DMS53 treated with DMSO at 0.1 percent for 48 hours (cell line): ENCODE measurements at regions not wholly inside any gene's neighbourhood (a gene's known extent, or its start where the extent isn't known, plus 50 kb on each side); places are given as distances from the start of the nearest gene placed in this dataset.
"Not testable (repeated sequence)": the region's sequence is repeated elsewhere in the genome, so short reads cannot be mapped to it uniquely, and the experiment has no call there.

Source experiments
- DNase-seq: peaks from one replicate; lab custom pipeline; 2025; ENCODE audit not compliant: unreplicated experiment; lab: John Stamatoyannopoulos, UW

GRCh38 chr2:175832866-175833265 is 169.2 kb downstream of the LNPK start:
- DNase-seq: no peak

- no peak for DNase-seq
These were observed 172.3 kb downstream of the LNPK start for GRCh38 chr2:175829741-175830140.

GRCh38 chr2:175827856-175828255 is 174.2 kb downstream of the LNPK start:
- no peak for DNase-seq

GRCh38 chr2:175824243-175824642 is 177.8 kb downstream of the LNPK start:
- no peak for DNase-seq

- DNase-seq: no peak
These were observed 178.4 kb downstream of the LNPK start for GRCh38 chr2:175823707-175824073.

GRCh38 chr2:175823002-175823706 is 178.9 kb downstream of the LNPK start:
- DNase-seq: peak; percentile 39

GRCh38 chr2:175817221-175817620 is 184.8 kb downstream of the LNPK start:
- no peak for DNase-seq

GRCh38 chr2:175815537-175815936 is 186.5 kb downstream of the LNPK start:
- no peak for DNase-seq

- no peak for DNase-seq
These were observed 190.1 kb downstream of the LNPK start for GRCh38 chr2:175811971-175812370.

- DNase-seq: no peak
These were observed 193.2 kb downstream of the LNPK start for GRCh38 chr2:175808858-175809257.

GRCh38 chr2:175808078-175808477 is 194.0 kb downstream of the LNPK start:
- no peak for DNase-seq

- DNase-seq: no peak
These were observed 194.8 kb downstream of the LNPK start for GRCh38 chr2:175807031-175807873.

- DNase-seq: no peak
These were observed 195.5 kb downstream of the LNPK start for GRCh38 chr2:175806570-175806969.

GRCh38 chr2:175806125-175806490 is 196.0 kb downstream of the LNPK start:
- no peak for DNase-seq

- peak; percentile 11 for DNase-seq
These were observed 196.5 kb downstream of the LNPK start for GRCh38 chr2:175805442-175806124.

- no peak for DNase-seq
These were observed 197.9 kb downstream of the LNPK start for GRCh38 chr2:175804122-175804521.

- DNase-seq: not testable (repeated sequence)
These were observed 205.6 kb downstream of the LNPK start for GRCh38 chr2:175796422-175796821.

- no peak for DNase-seq
These were observed 208.4 kb downstream of the LNPK start for GRCh38 chr2:175793648-175794047.

- DNase-seq: no peak
These were observed 209.2 kb downstream of the LNPK start for GRCh38 chr2:175792881-175793280.

GRCh38 chr2:175792199-175792598 is 209.9 kb downstream of the LNPK start:
- no peak for DNase-seq

GRCh38 chr2:175786471-175787124 is 215.5 kb downstream of the LNPK start:
- DNase-seq: no peak
